KOPT-K1 (cell line): ENCODE measurements at regions not wholly inside any gene's neighbourhood (a gene's known extent, or its start where the extent isn't known, plus 50 kb on each side); places are given as distances from the start of the nearest gene placed in this dataset.

ENCODE experiments used
- H3K27ac ChIP-seq: fragments of 200-600 bp; sonication (generic); 2 replicates; pipeline ENCODE4 v1.5.1; 2016; ENCODE audit warnings: antibody characterized with exemption, mild to moderate bottlenecking, low read depth, low read length; ENCODE audit not compliant: poor library complexity, severe bottlenecking
- H3K36me3 ChIP-seq: fragments of 200-600 bp; sonication (generic); 2 replicates; pipeline ENCODE4 v1.5.1; 2017; ENCODE audit warnings: antibody characterized with exemption, mild to moderate bottlenecking, low read length, moderate library complexity; ENCODE audit not compliant: insufficient read depth
- H3K9me3 ChIP-seq: fragments of 200-600 bp; sonication (generic); 2 replicates; pipeline ENCODE4 v1.5.1; 2017; ENCODE audit warnings: antibody characterized with exemption, low read length, mild to moderate bottlenecking; ENCODE audit not compliant: insufficient read depth, poor library complexity, severe bottlenecking

GRCh38 chr2:122433123-122433754, 677.8 kb downstream of the TSN start:
- Histone ChIP-seq H3K36me3 (no peaks in the 10 kb centered on the region), H3K9me3 (no peaks in the 10 kb centered on the region), H3K27ac (no peak overlapping the region)

- Histone ChIP-seq H3K27ac (no peak overlapping the region), H3K9me3 (no peaks in the 10 kb centered on the region), H3K36me3 (no peaks in the 10 kb centered on the region)
Measured at GRCh38 chr2:122445003-122445402, 689.6 kb downstream of the TSN start.

DNA sequence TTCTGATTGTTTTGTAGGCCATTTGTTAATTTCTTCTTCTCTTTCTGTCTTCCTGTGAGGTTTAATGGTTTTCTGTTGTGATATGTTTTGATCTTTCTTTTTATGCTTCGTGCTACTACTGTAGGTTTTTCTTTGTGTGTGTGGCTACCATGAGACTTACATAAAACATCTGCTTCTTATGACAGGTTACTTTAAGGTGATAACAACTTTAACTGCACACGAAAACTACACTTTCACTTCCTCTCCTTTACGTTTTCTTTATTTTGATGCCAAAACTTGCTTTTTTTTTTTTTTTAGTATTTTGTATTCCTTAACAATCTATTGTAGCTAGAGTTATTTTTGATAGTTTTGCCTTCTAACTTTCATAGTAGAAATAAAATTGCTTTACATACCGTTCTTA, 691.3 kb downstream of the TSN start:
- no peaks in the 10 kb centered on the region for H3K36me3 ChIP-seq
- H3K9me3 ChIP-seq, result no peaks in the 10 kb centered on the region
- no peak overlapping the region for H3K27ac ChIP-seq

DNA sequence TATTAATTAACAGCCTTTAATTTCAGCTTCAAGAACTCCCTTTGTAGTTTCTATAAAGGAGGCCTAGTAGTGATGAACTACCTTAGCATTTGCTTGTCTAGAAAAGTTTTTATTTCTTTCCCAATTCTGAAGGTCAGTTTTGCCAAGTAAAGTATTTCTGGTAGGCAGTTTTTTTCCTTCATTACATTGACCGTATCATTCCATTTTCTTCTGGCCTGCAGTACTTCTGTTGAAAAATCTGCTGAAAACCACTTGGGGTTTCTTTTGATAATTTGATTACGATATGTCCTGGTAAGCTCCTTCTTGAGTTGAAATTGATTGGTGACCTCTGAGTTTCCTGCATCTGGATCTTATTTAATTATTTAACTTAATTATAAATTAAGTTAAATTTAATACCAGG, 691.8 kb downstream of the TSN start:
- Histone ChIP-seq H3K36me3 (no peaks in the 10 kb centered on the region), H3K27ac (no peak overlapping the region), H3K9me3 (no peaks in the 10 kb centered on the region)

- Histone ChIP-seq H3K36me3 (no peaks in the 10 kb centered on the region), H3K9me3 (no peaks in the 10 kb centered on the region), H3K27ac (no peak overlapping the region)
Measured at GRCh38 chr2:122451040-122451439, 695.6 kb downstream of the TSN start.

- Histone ChIP-seq H3K36me3 (no peaks in the 10 kb centered on the region), H3K27ac (no peak overlapping the region), H3K9me3 (no peaks in the 10 kb centered on the region)
Measured at GRCh38 chr2:122451697-122452096, 696.2 kb downstream of the TSN start.

- H3K36me3 ChIP-seq, result no peaks in the 10 kb centered on the region
- H3K9me3 ChIP-seq, result no peaks in the 10 kb centered on the region
- H3K27ac ChIP-seq, result no peak overlapping the region
Measured at GRCh38 chr2:122469147-122469546, 713.7 kb downstream of the TSN start.

- Histone ChIP-seq H3K9me3 (no peaks in the 10 kb centered on the region), H3K27ac (no peak overlapping the region), H3K36me3 (no peaks in the 10 kb centered on the region)
Measured at GRCh38 chr2:122471753-122472152, 716.3 kb downstream of the TSN start.

DNA sequence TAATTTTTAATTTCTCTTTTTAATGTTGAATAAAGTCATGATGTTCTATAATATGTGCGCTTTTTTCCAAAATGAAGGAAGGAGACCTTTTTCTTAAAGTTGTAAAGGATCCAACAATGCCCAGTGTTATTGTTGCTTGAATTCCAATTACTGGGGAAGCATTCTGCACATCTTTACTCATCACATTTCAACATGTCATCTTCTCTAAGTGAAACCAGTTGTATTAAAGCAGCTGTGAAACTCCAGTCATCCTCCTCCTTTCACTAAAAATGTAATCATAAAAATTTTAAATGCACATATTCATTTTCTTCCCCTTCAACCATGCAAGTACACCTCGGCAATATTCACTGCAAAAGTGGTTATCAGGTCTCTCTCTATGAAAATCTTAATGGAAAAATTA, 722.7 kb downstream of the TSN start:
- Histone ChIP-seq H3K27ac (no peak overlapping the region), H3K9me3 (no peaks in the 10 kb centered on the region), H3K36me3 (no peaks in the 10 kb centered on the region)

DNA sequence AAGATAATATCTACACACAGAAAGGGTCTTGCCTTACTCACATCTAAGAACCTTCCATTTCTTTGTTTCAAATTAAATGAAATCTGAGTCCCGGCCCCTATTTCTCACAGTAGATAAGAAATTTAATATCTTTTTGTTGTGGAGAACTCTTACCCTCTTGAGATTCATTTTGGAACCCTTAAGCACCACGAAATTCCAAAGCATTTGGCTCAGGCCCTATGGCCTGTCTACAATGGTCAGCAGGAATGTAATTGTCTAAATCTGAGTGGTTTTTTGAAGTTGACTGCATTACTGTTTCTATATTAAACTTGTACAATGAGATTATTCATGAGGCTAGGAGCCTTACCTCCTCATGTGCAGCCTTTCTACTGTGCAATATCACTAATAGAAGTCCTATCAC, 723.3 kb downstream of the TSN start:
- Histone ChIP-seq H3K36me3 (no peaks in the 10 kb centered on the region), H3K27ac (no peak overlapping the region), H3K9me3 (no peaks in the 10 kb centered on the region)

DNA sequence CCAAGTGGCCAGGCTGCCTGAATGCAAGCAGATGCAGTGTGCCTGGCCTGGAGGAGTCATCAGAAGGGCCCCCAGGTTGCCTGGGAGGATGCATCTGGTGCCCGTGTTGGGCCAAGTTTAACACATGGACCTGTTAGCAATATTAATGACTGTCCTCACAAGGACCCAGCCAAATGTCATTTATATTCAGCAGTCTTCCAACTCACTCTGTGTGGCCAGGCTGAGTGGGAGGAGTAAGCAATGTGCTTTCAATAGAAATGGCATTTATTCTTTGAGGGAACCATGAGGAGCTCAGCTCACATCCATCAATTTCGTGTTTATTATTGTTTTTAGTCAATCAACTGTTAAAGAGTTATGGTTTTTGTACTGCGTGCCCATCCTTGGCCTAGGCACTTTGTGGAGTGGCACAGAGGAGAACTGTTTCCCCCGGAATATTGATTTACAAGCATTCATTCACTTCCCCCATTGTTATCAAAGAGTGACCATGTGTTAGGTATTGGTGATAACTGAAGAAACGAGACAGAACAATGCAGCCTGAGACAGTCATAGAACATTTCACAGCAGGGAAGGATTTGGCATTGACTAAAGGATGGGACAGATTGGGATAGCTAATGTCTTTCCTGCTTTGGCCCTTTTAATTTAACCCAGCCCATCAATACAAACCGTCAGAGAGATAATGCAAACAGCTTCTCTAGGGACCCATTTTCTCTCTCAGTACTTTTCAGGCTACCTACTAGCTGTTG, 725.2 kb downstream of the TSN start:
- Histone ChIP-seq H3K27ac (no peak overlapping the region), H3K9me3 (no peaks in the 10 kb centered on the region), H3K36me3 (no peaks in the 10 kb centered on the region)

- Histone ChIP-seq H3K36me3 (no peaks in the 10 kb centered on the region), H3K27ac (no peak overlapping the region), H3K9me3 (no peaks in the 10 kb centered on the region)
Measured at GRCh38 chr2:122481244-122481622, 725.8 kb downstream of the TSN start.

GRCh38 chr2:122481717-122482116, 726.3 kb downstream of the TSN start:
- H3K27ac ChIP-seq, result no peak overlapping the region
- no peaks in the 10 kb centered on the region for H3K36me3 ChIP-seq
- no peaks in the 10 kb centered on the region for H3K9me3 ChIP-seq

DNA sequence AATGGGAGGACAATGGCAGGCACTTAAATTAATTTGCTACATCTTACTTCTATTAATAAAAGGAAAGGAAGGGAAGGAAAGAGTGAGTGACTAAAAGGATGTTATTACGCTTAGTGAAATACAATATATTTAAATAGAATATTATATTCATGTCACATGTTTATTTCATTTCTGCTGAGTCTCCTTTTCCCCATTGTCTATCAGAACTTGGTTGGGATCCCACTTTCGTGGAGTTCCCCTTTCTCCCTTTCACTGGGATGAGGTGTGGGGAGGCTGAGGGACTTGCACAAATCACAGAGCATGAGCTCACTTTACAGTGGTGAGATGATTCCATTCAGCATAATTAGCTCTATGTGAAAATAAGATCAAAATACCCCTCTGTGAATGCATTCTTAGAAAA, 730.6 kb downstream of the TSN start:
- no peaks in the 10 kb centered on the region for H3K9me3 ChIP-seq
- no peak overlapping the region for H3K27ac ChIP-seq
- H3K36me3 ChIP-seq, result no peaks in the 10 kb centered on the region

DNA sequence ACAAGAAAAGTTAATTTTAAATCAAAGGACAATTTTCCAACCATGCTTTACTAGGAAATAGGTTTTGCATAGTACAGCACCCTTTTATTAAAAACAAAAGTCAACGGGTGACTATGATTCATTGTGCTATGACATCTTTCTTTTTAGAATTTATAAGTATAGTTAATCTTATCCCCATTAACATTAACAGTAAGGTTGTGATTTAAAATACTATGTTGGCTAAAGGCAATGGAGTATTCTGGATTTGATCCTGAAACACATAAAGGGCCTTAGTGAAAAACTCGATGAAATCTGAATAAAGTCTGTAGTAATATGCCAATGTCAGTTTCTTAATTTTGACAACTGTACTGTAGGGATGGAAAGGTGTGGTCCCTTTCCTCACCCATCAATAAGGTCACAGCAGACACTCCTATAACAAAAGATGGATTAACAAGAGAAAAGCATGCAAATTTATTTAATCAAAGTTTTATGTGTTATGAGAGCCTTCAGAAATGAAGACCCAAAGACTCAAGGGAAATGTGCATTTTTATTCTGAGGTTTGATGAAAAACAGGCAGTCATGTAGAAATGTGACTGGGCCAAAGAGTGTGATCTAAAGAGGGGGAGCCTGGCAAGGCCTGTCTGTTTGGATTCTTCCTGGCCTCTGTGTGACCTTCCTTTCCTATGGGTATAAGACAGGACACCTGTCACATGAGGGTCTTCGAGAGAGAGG, 731.4 kb downstream of the TSN start:
- H3K36me3 ChIP-seq, result no peaks in the 10 kb centered on the region
- H3K9me3 ChIP-seq, result no peaks in the 10 kb centered on the region

GRCh38 chr2:122491011-122491410, 735.6 kb downstream of the TSN start:
- H3K36me3 ChIP-seq, result no peaks in the 10 kb centered on the region
- H3K27ac ChIP-seq, result no peak overlapping the region
- H3K9me3 ChIP-seq, result no peaks in the 10 kb centered on the region

More for the DNA sequence above, 731.4 kb downstream of the TSN start:
- H3K27ac ChIP-seq, result no peak overlapping the region
